IPS-20b (cell line): ENCODE measurements at regions not wholly inside any gene's neighbourhood (a gene's known extent, or its start where the extent isn't known, plus 50 kb on each side); places are given as distances from the start of the nearest gene placed in this dataset.

Source experiments
- H3K27ac ChIP-seq: one replicate; pipeline ENCODE4 v1.5.1; 2013; ENCODE audit warnings: low read length
- H3K27me3 ChIP-seq: 2 replicates; pipeline ENCODE4 v1.6.1; 2013; ENCODE audit warnings: mild to moderate bottlenecking, low read length, inconsistent platforms; ENCODE audit not compliant: insufficient read depth
- H3K36me3 ChIP-seq: 2 replicates; pipeline ENCODE4 v1.6.1; 2013; ENCODE audit warnings: low read depth, mild to moderate bottlenecking, inconsistent platforms, low read length, moderate library complexity; ENCODE audit not compliant: insufficient read depth
- H3K4me1 ChIP-seq: 2 replicates; pipeline ENCODE4 v1.6.1; 2013; ENCODE audit warnings: mild to moderate bottlenecking, control low read depth, inconsistent platforms, low read length, moderate library complexity; ENCODE audit not compliant: insufficient read depth
- H3K4me3 ChIP-seq: 2 replicates; pipeline ENCODE4 v1.5.1; 2013; ENCODE audit warnings: mild to moderate bottlenecking, low read length, inconsistent platforms
- H3K9ac ChIP-seq: 2 replicates; pipeline ENCODE4 v1.6.1; 2013; ENCODE audit warnings: low read depth, mild to moderate bottlenecking, inconsistent platforms, low read length, moderate library complexity
- H3K9me3 ChIP-seq: 2 replicates; pipeline ENCODE4 v1.6.1; 2013; ENCODE audit warnings: mild to moderate bottlenecking, low read depth, low read length, inconsistent platforms; ENCODE audit not compliant: insufficient read depth

GRCh38 chr17:34527908-34528470, 51.4 kb upstream of the TMEM132E start:
- Histone ChIP-seq H3K9ac (no peak overlapping the region), H3K4me3 (no peak overlapping the region), H3K27me3 (no peaks in the 10 kb centered on the region), H3K27ac (no peak overlapping the region), H3K9me3 (no peaks in the 10 kb centered on the region), H3K36me3 (no peaks in the 10 kb centered on the region), H3K4me1 (no peaks in the 10 kb centered on the region)

DNA sequence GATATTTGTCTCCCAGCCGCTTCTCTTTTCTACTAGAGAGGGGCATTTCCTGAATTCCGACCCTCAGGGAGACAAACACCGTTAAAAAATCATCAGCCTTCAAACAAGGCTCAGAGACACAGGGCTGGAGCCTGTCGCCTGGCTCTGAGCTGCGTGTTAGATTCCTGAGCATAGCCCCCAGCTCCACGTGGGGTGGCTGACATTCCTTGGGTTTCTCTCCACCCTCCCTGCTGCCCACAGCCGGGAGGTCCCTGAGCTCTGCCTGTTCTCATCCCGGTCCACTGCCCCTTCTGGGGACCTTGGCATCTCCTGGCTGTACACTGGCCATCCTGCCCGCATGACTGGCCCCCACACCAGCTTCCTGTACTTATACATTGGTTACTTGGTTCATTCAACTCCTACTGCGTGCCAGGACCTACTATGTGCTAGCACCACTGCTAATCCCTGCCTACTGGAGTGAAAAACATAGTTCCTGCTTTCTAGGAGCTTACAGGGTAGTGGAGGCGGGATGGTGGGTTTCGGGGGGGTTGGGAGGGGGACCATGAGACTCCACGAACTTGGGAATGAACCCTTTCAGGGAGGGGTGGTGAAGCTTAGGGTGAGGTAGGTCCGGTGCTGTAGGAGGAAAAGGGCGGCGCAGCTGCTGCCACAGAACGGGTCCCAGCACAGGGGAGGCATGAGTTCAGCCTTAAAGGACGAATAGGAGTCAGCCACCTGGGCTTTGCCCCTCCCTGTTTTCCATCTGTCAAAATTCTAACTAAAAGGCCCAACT, 52.1 kb upstream of the TMEM132E start:
- no peaks in the 10 kb centered on the region for H3K27me3 ChIP-seq
- H3K4me3 ChIP-seq: no peak overlapping the region
- no peaks in the 10 kb centered on the region for H3K9me3 ChIP-seq

GRCh38 chr17:34525651-34526050, 53.7 kb upstream of the TMEM132E start:
- no peaks in the 10 kb centered on the region for H3K27me3 ChIP-seq
- H3K4me3 ChIP-seq: no peak overlapping the region
- H3K4me1 ChIP-seq: no peaks in the 10 kb centered on the region
- H3K9me3 ChIP-seq: no peaks in the 10 kb centered on the region
- H3K36me3 ChIP-seq: no peaks in the 10 kb centered on the region
- no peak overlapping the region for H3K27ac ChIP-seq
- H3K9ac ChIP-seq: no peak overlapping the region

More for the DNA sequence above, 52.1 kb upstream of the TMEM132E start:
- Histone ChIP-seq H3K36me3 (no peaks in the 10 kb centered on the region), H3K27ac (no peak overlapping the region), H3K9ac (no peak overlapping the region), H3K4me1 (no peaks in the 10 kb centered on the region)

GRCh38 chr17:34521955-34522354, 57.4 kb upstream of the TMEM132E start:
- Histone ChIP-seq H3K4me1 (no peaks in the 10 kb centered on the region), H3K9me3 (no peaks in the 10 kb centered on the region), H3K36me3 (no peaks in the 10 kb centered on the region), H3K27ac (no peak overlapping the region), H3K4me3 (no peak overlapping the region), H3K27me3 (no peaks in the 10 kb centered on the region), H3K9ac (no peak overlapping the region)

DNA sequence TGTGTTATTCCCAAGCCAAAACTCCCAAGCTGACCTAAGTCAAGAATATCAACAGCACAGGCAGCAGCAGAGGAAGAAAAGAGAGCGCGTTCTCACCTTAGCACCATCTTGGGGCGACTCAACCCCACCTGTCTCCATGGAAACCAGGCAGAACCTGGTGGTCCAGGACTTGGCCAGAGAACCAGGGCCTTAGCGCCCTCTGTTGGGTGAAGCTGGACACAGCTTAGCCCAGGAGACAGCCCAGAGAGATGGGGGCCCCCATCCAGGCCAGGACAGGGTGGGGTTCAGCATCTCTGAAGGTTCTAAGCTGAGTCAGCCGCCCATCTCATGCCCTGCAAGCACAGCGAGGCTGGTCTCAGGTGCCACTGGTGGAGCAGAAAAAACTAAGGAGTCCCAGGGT, 60.1 kb upstream of the TMEM132E start:
- no peaks in the 10 kb centered on the region for H3K4me1 ChIP-seq
- H3K36me3 ChIP-seq: no peaks in the 10 kb centered on the region
- no peak overlapping the region for H3K9ac ChIP-seq
- H3K4me3 ChIP-seq: no peak overlapping the region
- no peak overlapping the region for H3K27ac ChIP-seq
- H3K27me3 ChIP-seq: peaks cover 8% of the 10 kb centered on the region; the same call in 1 of the 2 replicates
- H3K9me3 ChIP-seq: no peaks in the 10 kb centered on the region

DNA sequence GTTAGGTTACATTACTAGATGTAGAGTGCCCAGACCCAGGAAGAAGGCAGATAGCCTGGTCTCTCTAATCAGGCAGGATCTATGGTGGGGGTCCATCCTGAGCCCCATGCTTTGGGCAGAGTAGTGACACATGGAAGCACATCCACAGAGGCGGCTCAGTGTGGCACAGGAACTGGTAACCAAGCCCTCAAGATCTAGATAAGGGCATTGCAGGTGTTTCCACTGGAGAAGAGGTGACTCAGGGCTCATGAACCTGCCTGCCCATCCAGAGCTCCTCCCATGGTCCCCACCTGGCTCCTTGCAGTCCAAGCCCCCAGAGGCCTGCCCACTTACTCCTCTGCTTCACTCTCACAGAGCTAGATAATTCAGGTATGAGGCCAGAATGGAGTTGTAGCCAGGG, 62.0 kb upstream of the TMEM132E start:
- Histone ChIP-seq H3K27ac (no peak overlapping the region), H3K27me3 (peaks cover 19% of the 10 kb centered on the region; the same call in 1 of the 2 replicates), H3K9ac (no peak overlapping the region), H3K4me1 (no peaks in the 10 kb centered on the region), H3K36me3 (no peaks in the 10 kb centered on the region), H3K4me3 (no peak overlapping the region), H3K9me3 (no peaks in the 10 kb centered on the region)

GRCh38 chr17:34511931-34512330, 67.5 kb upstream of the TMEM132E start:
- no peaks in the 10 kb centered on the region for H3K4me1 ChIP-seq
- no peaks in the 10 kb centered on the region for H3K9me3 ChIP-seq
- no peak overlapping the region for H3K9ac ChIP-seq
- no peak overlapping the region for H3K27ac ChIP-seq
- H3K27me3 ChIP-seq: peaks cover 47% of the 10 kb centered on the region
- H3K4me3 ChIP-seq: no peak overlapping the region
- H3K36me3 ChIP-seq: no peaks in the 10 kb centered on the region

DNA sequence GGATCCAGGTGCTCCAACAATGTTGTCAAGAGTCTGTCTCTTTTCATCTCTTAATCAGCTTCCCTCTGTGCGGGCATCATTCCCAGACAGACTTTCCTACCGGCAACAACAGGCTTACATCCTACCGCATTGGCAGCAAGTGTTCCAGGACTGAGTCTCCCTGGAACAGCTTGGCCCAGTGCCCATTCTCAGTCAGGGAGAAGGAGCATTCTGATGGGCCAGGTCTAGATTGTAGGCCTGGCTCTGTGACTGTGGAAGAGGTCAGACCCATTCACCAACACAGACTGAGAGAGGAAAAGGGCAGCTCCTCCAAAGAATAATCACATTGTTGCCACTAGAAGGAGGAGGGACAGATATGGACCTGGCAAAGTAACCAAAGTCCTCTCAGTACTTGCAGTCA, 68.1 kb upstream of the TMEM132E start:
- Histone ChIP-seq H3K9ac (no peak overlapping the region), H3K36me3 (no peaks in the 10 kb centered on the region), H3K27me3 (peaks cover 54% of the 10 kb centered on the region), H3K4me3 (no peak overlapping the region), H3K27ac (no peak overlapping the region), H3K4me1 (no peaks in the 10 kb centered on the region), H3K9me3 (no peaks in the 10 kb centered on the region)

GRCh38 chr17:34504814-34505484, 74.4 kb upstream of the TMEM132E start:
- H3K27me3 ChIP-seq: peaks cover 69% of the 10 kb centered on the region
- H3K4me1 ChIP-seq: no peaks in the 10 kb centered on the region
- H3K4me3 ChIP-seq: no peak overlapping the region
- H3K9me3 ChIP-seq: no peaks in the 10 kb centered on the region
- no peak overlapping the region for H3K27ac ChIP-seq
- no peak overlapping the region for H3K9ac ChIP-seq
- H3K36me3 ChIP-seq: no peaks in the 10 kb centered on the region

DNA sequence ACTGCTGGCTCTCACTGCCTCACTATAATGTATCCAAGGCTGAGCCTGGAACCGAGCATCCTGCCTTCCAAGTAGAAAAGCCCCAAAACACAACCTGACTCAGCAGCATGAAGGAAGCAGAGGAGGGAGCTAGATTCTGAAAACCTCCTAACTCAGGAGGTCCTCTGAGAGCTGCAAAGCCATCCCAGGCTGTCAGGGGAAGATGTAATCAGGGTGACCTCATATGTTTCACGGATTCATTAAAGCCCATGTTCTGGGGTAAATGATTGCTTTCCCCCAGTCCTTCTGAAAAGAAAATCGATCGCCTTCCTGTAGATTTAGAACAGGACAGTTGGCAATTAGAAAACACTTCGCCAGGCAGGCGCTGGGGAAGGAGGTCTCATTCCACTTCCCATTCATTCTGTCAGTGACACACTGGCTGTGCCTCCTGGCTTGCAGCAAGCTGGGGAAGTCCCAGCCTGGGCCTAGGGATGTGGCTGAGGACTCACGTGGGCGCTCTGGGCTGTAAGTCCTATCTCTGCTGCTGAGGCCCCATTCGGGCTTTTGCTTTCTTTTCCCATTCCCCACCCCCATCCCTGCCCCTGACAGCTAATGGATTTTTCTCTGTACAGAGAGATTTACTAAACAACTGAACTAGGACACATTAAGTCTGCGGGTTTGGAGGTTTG, 75.7 kb upstream of the TMEM132E start:
- no peak overlapping the region for H3K27ac ChIP-seq
- H3K9me3 ChIP-seq: no peaks in the 10 kb centered on the region
- H3K9ac ChIP-seq: no peak overlapping the region
- no peak overlapping the region for H3K4me3 ChIP-seq
- no peaks in the 10 kb centered on the region for H3K4me1 ChIP-seq
- no peaks in the 10 kb centered on the region for H3K36me3 ChIP-seq
- H3K27me3 ChIP-seq: peaks cover 63% of the 10 kb centered on the region

DNA sequence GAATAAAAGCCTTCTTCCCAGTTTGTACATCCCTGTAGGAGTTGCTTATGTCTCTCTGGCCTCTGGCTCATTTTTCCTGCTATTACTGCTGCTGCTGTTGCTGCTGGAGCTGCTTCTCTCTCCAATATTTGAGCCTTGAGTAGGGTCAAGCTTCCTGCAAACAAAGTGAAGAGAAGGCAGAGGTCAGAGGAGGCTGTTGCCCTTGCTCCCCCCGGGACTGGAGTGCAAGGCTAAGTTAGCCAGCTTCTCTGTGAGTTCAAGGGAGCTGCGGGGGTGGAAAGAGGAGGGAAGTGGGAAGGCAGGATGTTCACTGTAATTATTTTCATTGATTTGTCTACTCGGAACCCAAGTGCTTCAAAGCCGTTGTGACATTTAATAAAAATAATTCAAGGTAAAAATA, 77.0 kb upstream of the TMEM132E start:
- no peak overlapping the region for H3K4me3 ChIP-seq
- H3K36me3 ChIP-seq: no peaks in the 10 kb centered on the region
- H3K27ac ChIP-seq: no peak overlapping the region
- no peaks in the 10 kb centered on the region for H3K4me1 ChIP-seq
- no peak overlapping the region for H3K9ac ChIP-seq
- peaks cover 61% of the 10 kb centered on the region for H3K27me3 ChIP-seq
- no peaks in the 10 kb centered on the region for H3K9me3 ChIP-seq
